GM18505 (cell line): ENCODE measurements at regions not wholly inside any gene's neighbourhood (a gene's known extent, or its start where the extent isn't known, plus 50 kb on each side); places are given as distances from the start of the nearest gene placed in this dataset.

Experiments used
- ATAC-seq: cut with Tn5 transposase; IDR thresholded peaks from one replicate; pipeline ENCODE4 v1.9.1; 2021; ENCODE audit not compliant: unreplicated experiment
- POLR2A ChIP-seq: IDR thresholded peaks from 4 replicates; pipeline ENCODE4 v1.6.1; 2011; ENCODE audit warnings: borderline replicate concordance; ENCODE audit not compliant: insufficient read depth, insufficient read length; ENCODE audit errors: extremely low read depth

GRCh38 chr2:57119141-57119540, 927.5 kb upstream of the VRK2 start:
- ATAC-seq = no peak
- no peak for TF ChIP-seq POLR2A

GRCh38 chr2:57126410-57126809, 920.2 kb upstream of the VRK2 start:
- no peak for ATAC-seq
- TF ChIP-seq POLR2A = no peak

- no peak for TF ChIP-seq POLR2A
- ATAC-seq = no peak
These were observed 907.4 kb upstream of the VRK2 start for GRCh38 chr2:57139179-57139578.

GRCh38 chr2:57141269-57141668, 905.3 kb upstream of the VRK2 start:
- TF ChIP-seq POLR2A = no peak
- peak; percentile 86 for ATAC-seq

- ATAC-seq = no peak
- TF ChIP-seq POLR2A = no peak
These were observed 899.7 kb upstream of the VRK2 start for GRCh38 chr2:57146951-57147350.

GRCh38 chr2:57156231-57156924, 890.2 kb upstream of the VRK2 start:
- TF ChIP-seq POLR2A = no peak
- no peak for ATAC-seq

- ATAC-seq = no peak
- TF ChIP-seq POLR2A = no peak
These were observed 885.6 kb upstream of the VRK2 start for GRCh38 chr2:57160976-57161375.

GRCh38 chr2:57177176-57177575, 869.4 kb upstream of the VRK2 start:
- no peak for ATAC-seq

GRCh38 chr2:57180042-57180567, 866.5 kb upstream of the VRK2 start:
- no peak for ATAC-seq
- TF ChIP-seq POLR2A = no peak

More at GRCh38 chr2:57177176-57177575, 869.4 kb upstream of the VRK2 start:
- TF ChIP-seq POLR2A = no peak

GRCh38 chr2:57180678-57181077, 865.9 kb upstream of the VRK2 start:
- TF ChIP-seq POLR2A = no peak
- no peak for ATAC-seq

- ATAC-seq = no peak
- no peak for TF ChIP-seq POLR2A
These were observed 865.1 kb upstream of the VRK2 start for GRCh38 chr2:57181315-57182038.

GRCh38 chr2:57182916-57183315, 863.7 kb upstream of the VRK2 start:
- ATAC-seq = no peak
- TF ChIP-seq POLR2A = no peak

- no peak for TF ChIP-seq POLR2A
- no peak for ATAC-seq
These were observed 861.0 kb upstream of the VRK2 start for GRCh38 chr2:57185568-57185967.

GRCh38 chr2:57190007-57190406, 856.6 kb upstream of the VRK2 start:
- no peak for ATAC-seq
- no peak for TF ChIP-seq POLR2A
